ENCODE measurements at regions not wholly inside any gene's neighbourhood (a gene's known extent, or its start where the extent isn't known, plus 50 kb on each side); places are given as distances from the start of the nearest gene placed in this dataset.

DNA sequence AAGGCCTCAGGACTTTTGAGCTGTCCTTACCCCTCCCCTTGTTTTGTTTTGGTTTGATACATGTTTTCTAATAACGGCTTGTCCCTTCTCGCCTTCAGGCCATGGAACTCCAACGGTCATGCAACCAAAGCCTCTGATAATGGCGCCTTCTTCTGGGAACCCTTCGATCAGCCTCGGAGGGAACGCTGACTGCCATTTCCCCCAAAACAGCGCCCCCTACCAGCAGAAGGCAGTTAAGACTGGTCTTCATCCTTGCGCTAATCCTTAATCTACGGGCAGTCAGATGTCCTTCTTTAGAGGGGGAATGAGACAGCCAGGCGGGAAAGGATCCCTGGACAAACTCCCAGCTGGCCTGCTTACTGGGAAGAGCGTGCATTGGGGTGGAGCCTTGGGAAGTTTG, 276.6 kb downstream of the ICE1 start:
- no peak overlapping the region for H3K27ac ChIP-seq (ENCODE audit: low read depth, low read length)
- H3K27me3 ChIP-seq (ENCODE audit: control insufficient read depth, low read length), result no peaks in the 10 kb centered on the region
- no peaks in the 10 kb centered on the region for H4K20me1 ChIP-seq (ENCODE audit: control insufficient read depth, insufficient read depth, low read depth, low read length)
- no peaks in the 10 kb centered on the region for H3F3A ChIP-seq (ENCODE audit: control insufficient read depth, insufficient read depth)
- H3K4me3 ChIP-seq (ENCODE audit: low read length), result no peak overlapping the region
- H3K4me1 ChIP-seq (ENCODE audit: control insufficient read depth, low read length), result no peaks in the 10 kb centered on the region
- H3K79me2 ChIP-seq (ENCODE audit: control insufficient read depth, low read length), result no peaks in the 10 kb centered on the region
- TF ChIP-seq, protein P1, sequence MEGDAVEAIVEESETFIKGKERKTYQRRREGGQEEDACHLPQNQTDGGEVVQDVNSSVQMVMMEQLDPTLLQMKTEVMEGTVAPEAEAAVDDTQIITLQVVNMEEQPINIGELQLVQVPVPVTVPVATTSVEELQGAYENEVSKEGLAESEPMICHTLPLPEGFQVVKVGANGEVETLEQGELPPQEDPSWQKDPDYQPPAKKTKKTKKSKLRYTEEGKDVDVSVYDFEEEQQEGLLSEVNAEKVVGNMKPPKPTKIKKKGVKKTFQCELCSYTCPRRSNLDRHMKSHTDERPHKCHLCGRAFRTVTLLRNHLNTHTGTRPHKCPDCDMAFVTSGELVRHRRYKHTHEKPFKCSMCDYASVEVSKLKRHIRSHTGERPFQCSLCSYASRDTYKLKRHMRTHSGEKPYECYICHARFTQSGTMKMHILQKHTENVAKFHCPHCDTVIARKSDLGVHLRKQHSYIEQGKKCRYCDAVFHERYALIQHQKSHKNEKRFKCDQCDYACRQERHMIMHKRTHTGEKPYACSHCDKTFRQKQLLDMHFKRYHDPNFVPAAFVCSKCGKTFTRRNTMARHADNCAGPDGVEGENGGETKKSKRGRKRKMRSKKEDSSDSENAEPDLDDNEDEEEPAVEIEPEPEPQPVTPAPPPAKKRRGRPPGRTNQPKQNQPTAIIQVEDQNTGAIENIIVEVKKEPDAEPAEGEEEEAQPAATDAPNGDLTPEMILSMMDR (IDR thresholded peaks at IDR 0.05; ENCODE audit: low read depth, low read length, poor library complexity, severe bottlenecking), result peak; percentile 44
- no peak for TF ChIP-seq EZH2phosphoT487 (IDR thresholded peaks at IDR 0.05; ENCODE audit: borderline replicate concordance, low read length)
- no peaks in the 10 kb centered on the region for H3K36me3 ChIP-seq (ENCODE audit: control insufficient read depth, low read length)
- no peak overlapping the region for H3K4me2 ChIP-seq (ENCODE audit: low read length)
- H3K9me3 ChIP-seq (ENCODE audit: control insufficient read depth, insufficient read depth, low read length), result 0 out of 2 replicates have a peak, but pooled peaks cover 4% of the 10 kb centered on the region
- no peaks in the 10 kb centered on the region for H3K9me2 ChIP-seq (replicated peaks; ENCODE audit: control insufficient read depth, low read length)

- no peak overlapping the region for H3K4me2 ChIP-seq (ENCODE audit: low read length)
- 0 out of 2 replicates have a peak, but pooled peaks cover 4% of the 10 kb centered on the region for H3K9me3 ChIP-seq (ENCODE audit: control insufficient read depth, insufficient read depth, low read length)
- H4K20me1 ChIP-seq (ENCODE audit: control insufficient read depth, insufficient read depth, low read depth, low read length), result no peaks in the 10 kb centered on the region
- no peaks in the 10 kb centered on the region for H3K79me2 ChIP-seq (ENCODE audit: control insufficient read depth, low read length)
- H3K4me3 ChIP-seq (ENCODE audit: low read length), result no peak overlapping the region
- no peaks in the 10 kb centered on the region for H3F3A ChIP-seq (ENCODE audit: control insufficient read depth, insufficient read depth)
- no peaks in the 10 kb centered on the region for H3K36me3 ChIP-seq (ENCODE audit: control insufficient read depth, low read length)
- TF ChIP-seq EZH2phosphoT487 (IDR thresholded peaks at IDR 0.05; ENCODE audit: borderline replicate concordance, low read length), result no peak
- TF ChIP-seq, protein P1 (IDR thresholded peaks at IDR 0.05; ENCODE audit: low read depth, low read length, poor library complexity, severe bottlenecking), result no peak
- no peaks in the 10 kb centered on the region for H3K27me3 ChIP-seq (ENCODE audit: control insufficient read depth, low read length)
- no peaks in the 10 kb centered on the region for H3K9me2 ChIP-seq (replicated peaks; ENCODE audit: control insufficient read depth, low read length)
- H3K4me1 ChIP-seq (ENCODE audit: control insufficient read depth, low read length), result no peaks in the 10 kb centered on the region
- no peak overlapping the region for H3K27ac ChIP-seq (ENCODE audit: low read depth, low read length)
These were observed 272.8 kb downstream of the ICE1 start for GRCh38 chr5:5695266-5695665.

DNA sequence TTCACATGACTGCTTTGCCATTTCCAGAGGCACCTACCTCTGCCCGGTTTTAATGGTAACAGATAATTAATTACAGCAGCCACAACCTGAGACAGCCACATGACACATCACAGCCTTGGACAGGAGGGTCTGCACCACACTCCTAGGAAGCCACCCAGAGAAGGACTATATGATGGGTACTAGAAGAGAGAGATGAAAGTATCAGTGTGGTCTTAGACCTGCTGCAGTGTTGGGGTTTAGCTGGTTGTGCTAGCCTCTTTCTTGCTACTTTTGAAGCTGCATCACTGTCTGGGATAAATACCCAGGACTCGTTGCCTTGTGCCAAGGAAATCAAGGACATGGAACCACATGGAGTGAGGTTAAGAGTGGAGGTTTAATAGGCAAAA, 266.4 kb downstream of the ICE1 start:
- Histone ChIP-seq H3F3A (ENCODE audit: control insufficient read depth, insufficient read depth) (no peaks in the 10 kb centered on the region), H3K4me1 (ENCODE audit: control insufficient read depth, low read length) (no peaks in the 10 kb centered on the region), H3K9me3 (ENCODE audit: control insufficient read depth, insufficient read depth, low read length) (no peaks in the 10 kb centered on the region), H3K9me2 (replicated peaks; ENCODE audit: control insufficient read depth, low read length) (no peaks in the 10 kb centered on the region; the same call in 1 of the 2 replicates), H3K27ac (ENCODE audit: low read depth, low read length) (no peak overlapping the region), H4K20me1 (ENCODE audit: control insufficient read depth, insufficient read depth, low read depth, low read length) (no peaks in the 10 kb centered on the region), H3K4me3 (ENCODE audit: low read length) (no peak overlapping the region), H3K79me2 (ENCODE audit: control insufficient read depth, low read length) (no peaks in the 10 kb centered on the region), H3K4me2 (ENCODE audit: low read length) (no peak overlapping the region), H3K27me3 (ENCODE audit: control insufficient read depth, low read length) (0 out of 2 replicates have a peak, but pooled peaks cover 3% of the 10 kb centered on the region), H3K36me3 (ENCODE audit: control insufficient read depth, low read length) (no peaks in the 10 kb centered on the region)
- TF ChIP-seq, protein P1 (IDR thresholded peaks at IDR 0.05; ENCODE audit: low read depth, low read length, poor library complexity, severe bottlenecking), result no peak

All from DOHH2 (cell line).